ENCODE measurements at regions not wholly inside any gene's neighbourhood (a gene's known extent, or its start where the extent isn't known, plus 50 kb on each side); places are given as distances from the start of the nearest gene placed in this dataset.

DNA sequence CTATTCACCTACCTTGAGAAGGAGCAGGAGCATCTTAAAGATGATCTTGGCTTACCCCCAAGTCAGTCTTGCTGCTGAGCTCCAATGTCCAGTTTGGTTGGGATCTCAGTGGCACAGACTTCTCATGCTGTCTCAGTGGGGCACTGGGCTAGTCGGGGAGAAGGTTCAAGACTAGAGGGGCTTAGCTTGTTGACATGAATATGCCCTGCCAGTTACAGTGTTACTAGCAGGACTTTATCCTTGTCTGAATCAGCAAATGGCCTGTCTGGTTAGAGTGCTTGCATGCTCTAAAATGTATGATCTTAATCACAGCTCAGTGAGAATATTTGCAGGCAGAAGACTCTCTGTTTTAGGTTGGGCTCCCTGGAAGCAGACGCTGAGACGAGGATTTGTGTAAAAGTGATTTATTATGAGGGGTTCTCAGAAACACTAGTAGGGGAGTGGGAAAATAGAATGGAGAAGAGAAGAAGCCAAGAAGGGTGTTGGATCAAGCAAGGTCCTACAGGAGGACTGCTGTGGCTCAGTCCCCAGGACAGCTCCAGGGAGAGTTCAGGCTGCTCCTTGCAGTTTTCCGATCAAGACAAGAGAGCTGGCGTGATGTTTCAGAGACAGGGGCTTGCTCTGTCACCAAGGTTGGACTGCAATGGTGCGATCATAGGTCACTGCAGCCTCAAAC is 150.4 kb upstream of the HS3ST2 start:
- Mint-ChIP-seq H3K4me3 (no peak overlapping the region), H3K27me3 (peaks cover 2% of the 10 kb centered on the region), H3K36me3 (ENCODE audit: low read depth) (no peaks in the 10 kb centered on the region), H3K4me1 (ENCODE audit: low read depth) (no peaks in the 10 kb centered on the region), H3K9me3 (no peaks in the 10 kb centered on the region), H3K27ac (no peak overlapping the region)
- TF ChIP-seq, protein P1, sequence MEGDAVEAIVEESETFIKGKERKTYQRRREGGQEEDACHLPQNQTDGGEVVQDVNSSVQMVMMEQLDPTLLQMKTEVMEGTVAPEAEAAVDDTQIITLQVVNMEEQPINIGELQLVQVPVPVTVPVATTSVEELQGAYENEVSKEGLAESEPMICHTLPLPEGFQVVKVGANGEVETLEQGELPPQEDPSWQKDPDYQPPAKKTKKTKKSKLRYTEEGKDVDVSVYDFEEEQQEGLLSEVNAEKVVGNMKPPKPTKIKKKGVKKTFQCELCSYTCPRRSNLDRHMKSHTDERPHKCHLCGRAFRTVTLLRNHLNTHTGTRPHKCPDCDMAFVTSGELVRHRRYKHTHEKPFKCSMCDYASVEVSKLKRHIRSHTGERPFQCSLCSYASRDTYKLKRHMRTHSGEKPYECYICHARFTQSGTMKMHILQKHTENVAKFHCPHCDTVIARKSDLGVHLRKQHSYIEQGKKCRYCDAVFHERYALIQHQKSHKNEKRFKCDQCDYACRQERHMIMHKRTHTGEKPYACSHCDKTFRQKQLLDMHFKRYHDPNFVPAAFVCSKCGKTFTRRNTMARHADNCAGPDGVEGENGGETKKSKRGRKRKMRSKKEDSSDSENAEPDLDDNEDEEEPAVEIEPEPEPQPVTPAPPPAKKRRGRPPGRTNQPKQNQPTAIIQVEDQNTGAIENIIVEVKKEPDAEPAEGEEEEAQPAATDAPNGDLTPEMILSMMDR (IDR thresholded peaks at IDR 0.05), result no peak
- no peak for ATAC-seq
- intact Hi-C loops (cut with micrococcal nuclease), result no loop called here
- ChIA-PET CTCF (no interaction called here), POLR2A (no interaction called here)
- no peak for DNase-seq

GRCh38 chr16:22664132-22664531 is 149.8 kb upstream of the HS3ST2 start:
- intact Hi-C loops (cut with micrococcal nuclease), result no loop called here
- no peaks in the 10 kb centered on the region for H3K4me1 Mint-ChIP-seq (ENCODE audit: low read depth)
- DNase-seq (no peak), ATAC-seq (no peak)
- ChIA-PET CTCF (no interaction called here), POLR2A (no interaction called here)
- H3K36me3 Mint-ChIP-seq (ENCODE audit: low read depth), result no peaks in the 10 kb centered on the region
- no peak overlapping the region for H3K4me3 Mint-ChIP-seq
- peaks cover 2% of the 10 kb centered on the region for H3K27me3 Mint-ChIP-seq
- H3K9me3 Mint-ChIP-seq, result no peaks in the 10 kb centered on the region
- TF ChIP-seq, protein P1 (IDR thresholded peaks at IDR 0.05), result no peak
- no peak overlapping the region for H3K27ac Mint-ChIP-seq

DNA sequence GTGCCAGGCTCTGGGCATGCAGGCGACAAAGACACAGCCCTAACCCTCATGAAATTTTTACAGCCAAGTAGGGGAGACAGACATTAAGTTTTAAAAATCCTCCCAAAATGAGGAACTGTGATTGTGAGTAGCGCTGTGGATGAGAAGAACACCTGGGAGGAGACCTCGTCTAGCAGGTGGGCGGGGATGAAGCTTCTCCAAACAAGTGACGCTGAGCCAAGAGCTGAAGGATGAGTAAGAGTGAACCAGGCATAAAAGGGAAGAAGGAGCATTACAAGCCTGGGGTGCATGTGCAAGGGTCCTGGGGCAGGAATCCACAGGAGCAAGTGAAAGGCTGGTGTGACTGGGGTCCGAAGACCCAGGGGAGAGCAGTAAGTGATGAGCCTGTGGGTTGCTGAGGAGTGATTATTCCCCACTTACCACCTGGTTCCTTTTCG is 149.4 kb upstream of the HS3ST2 start:
- no peak overlapping the region for H3K4me3 Mint-ChIP-seq
- H3K4me1 Mint-ChIP-seq (ENCODE audit: low read depth), result no peaks in the 10 kb centered on the region
- ATAC-seq, result no peak
- intact Hi-C loops (cut with micrococcal nuclease), result no loop called here
- TF ChIP-seq, protein P1 (IDR thresholded peaks at IDR 0.05), result no peak
- no peak overlapping the region for H3K27ac Mint-ChIP-seq
- ChIA-PET POLR2A (no interaction called here), CTCF (no interaction called here)
- no peak for DNase-seq
- H3K36me3 Mint-ChIP-seq (ENCODE audit: low read depth), result no peaks in the 10 kb centered on the region
- H3K27me3 Mint-ChIP-seq, result peaks cover 2% of the 10 kb centered on the region
- no peaks in the 10 kb centered on the region for H3K9me3 Mint-ChIP-seq

DNA sequence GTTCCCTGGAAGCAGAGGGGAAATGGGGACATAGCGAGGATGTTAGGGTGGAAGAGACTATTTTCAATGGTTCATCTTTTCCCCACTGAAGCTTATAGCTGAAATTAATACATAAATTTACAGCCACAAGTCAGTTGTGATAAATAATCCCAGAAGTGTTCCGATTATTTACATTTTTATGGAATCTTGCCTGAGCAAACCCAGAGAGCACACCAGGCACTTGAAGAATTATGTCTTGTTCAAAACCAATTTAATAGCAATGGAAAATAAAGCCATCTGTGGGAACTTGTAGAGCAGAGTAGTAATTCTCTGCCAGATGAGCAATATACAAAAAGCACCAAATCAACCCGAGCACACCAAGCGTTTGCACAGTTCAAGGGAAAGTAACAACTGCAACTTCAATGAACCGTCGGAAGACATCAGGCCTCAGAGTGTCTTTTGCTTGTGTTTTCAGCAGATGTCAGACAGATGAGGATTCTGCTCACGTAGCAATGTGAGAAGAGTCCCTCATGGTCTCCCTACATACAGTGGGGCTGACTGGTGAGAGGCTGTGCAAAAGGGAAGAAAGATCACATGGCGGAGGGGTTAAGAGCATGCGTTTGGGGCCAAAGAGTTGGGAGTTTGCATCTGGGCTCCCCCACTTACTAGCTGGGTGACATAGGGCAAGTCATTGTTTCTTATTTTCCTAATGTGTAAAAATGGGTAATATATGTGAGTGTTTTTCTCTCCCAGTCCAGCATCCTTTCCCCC is 148.7 kb upstream of the HS3ST2 start:
- H3K9me3 Mint-ChIP-seq, result no peaks in the 10 kb centered on the region
- no peak for DNase-seq
- H3K36me3 Mint-ChIP-seq (ENCODE audit: low read depth), result no peaks in the 10 kb centered on the region
- ChIA-PET POLR2A (no interaction called here), CTCF (no interaction called here)
- no peaks in the 10 kb centered on the region for H3K27me3 Mint-ChIP-seq
- intact Hi-C loops (cut with micrococcal nuclease), result no loop called here
- H3K4me3 Mint-ChIP-seq, result no peak overlapping the region
- no peak for ATAC-seq
- H3K27ac Mint-ChIP-seq, result no peak overlapping the region
- TF ChIP-seq, protein P1 (IDR thresholded peaks at IDR 0.05), result no peak
- H3K4me1 Mint-ChIP-seq (ENCODE audit: low read depth), result no peaks in the 10 kb centered on the region

- CTCF ChIA-PET, result no interaction called here
- no peaks in the 10 kb centered on the region for H3K27me3 Mint-ChIP-seq
- H3K36me3 Mint-ChIP-seq (ENCODE audit: low read depth), result no peaks in the 10 kb centered on the region
- H3K9me3 Mint-ChIP-seq, result no peaks in the 10 kb centered on the region
- TF ChIP-seq, protein P1 (IDR thresholded peaks at IDR 0.05), result no peak
- H3K4me3 Mint-ChIP-seq, result no peak overlapping the region
- H3K4me1 Mint-ChIP-seq (ENCODE audit: low read depth), result no peaks in the 10 kb centered on the region
- DNase-seq, result no peak
- POLR2A ChIA-PET, result no interaction called here
- ATAC-seq, result no peak
- intact Hi-C loops (cut with micrococcal nuclease), result no loop called here
- no peak overlapping the region for H3K27ac Mint-ChIP-seq
These were observed 148.2 kb upstream of the HS3ST2 start for GRCh38 chr16:22665803-22666202.

All from activated CD8-positive, alpha-beta T cell treated with anti-CD3 and anti-CD28 coated beads for 36 hours (primary cell).